HG02678 (cell line): ENCODE measurements at regions not wholly inside any gene's neighbourhood (a gene's known extent, or its start where the extent isn't known, plus 50 kb on each side); places are given as distances from the start of the nearest gene placed in this dataset.

Source experiments
- ATAC-seq: cut with Tn5 transposase; IDR thresholded peaks from one replicate; pipeline ENCODE4 v1.9.1; 2021; ENCODE audit warnings: mild to moderate bottlenecking, moderate library complexity; ENCODE audit not compliant: unreplicated experiment

GRCh38 chr14:85788470-85789233 lies 258.7 kb downstream of the FLRT2 start:
- ATAC-seq, result no peak

GRCh38 chr14:85766295-85766694 lies 236.4 kb downstream of the FLRT2 start:
- no peak for ATAC-seq

GRCh38 chr14:85764822-85765221 lies 234.9 kb downstream of the FLRT2 start:
- ATAC-seq, result no peak

- no peak for ATAC-seq
These were observed 232.6 kb downstream of the FLRT2 start for GRCh38 chr14:85762526-85762925.

- ATAC-seq, result no peak
These were observed 222.2 kb downstream of the FLRT2 start for GRCh38 chr14:85752175-85752574.

GRCh38 chr14:85744573-85744972 lies 214.6 kb downstream of the FLRT2 start:
- ATAC-seq, result no peak

GRCh38 chr14:85732031-85732430 lies 202.1 kb downstream of the FLRT2 start:
- ATAC-seq, result no peak

- ATAC-seq, result no peak
These were observed 201.2 kb downstream of the FLRT2 start for GRCh38 chr14:85731186-85731585.

- no peak for ATAC-seq
These were observed 198.6 kb downstream of the FLRT2 start for GRCh38 chr14:85728476-85729065.

- no peak for ATAC-seq
These were observed 184.1 kb downstream of the FLRT2 start for GRCh38 chr14:85714069-85714468.

GRCh38 chr14:85711620-85712019 lies 181.7 kb downstream of the FLRT2 start:
- no peak for ATAC-seq
